ENCODE measurements at regions not wholly inside any gene's neighbourhood (a gene's known extent, or its start where the extent isn't known, plus 50 kb on each side); places are given as distances from the start of the nearest gene placed in this dataset.
A peak's percentile ranks its signal among the peaks of the same experiment; 100 is the strongest.

- ChIA-PET CTCF (no interaction called here), POLR2A (no interaction called here)
- TF ChIP-seq CTCF (IDR thresholded peaks at IDR 0.05; ENCODE audit: insufficient read depth, low read length, missing control alignments) = no peak
- no peak overlapping the region for H3K4me3 ChIP-seq (ENCODE audit: low read depth, low read length)
- no peak for DNase-seq (ENCODE audit: low read depth, low spot score)
Observed at GRCh38 chr6:101102702-101103101, 221.6 kb upstream of the ASCC3 start.

- POLR2A ChIA-PET = no interaction called here
- CTCF ChIA-PET = interaction anchor here (1.5 kb wide), 1 partner anchor 8 kb away, joined by 3 read pairs; no protein-coding TSS in a partner anchor
- DNase-seq (ENCODE audit: low read depth, low spot score) = no peak
Observed at GRCh38 chr6:101108286-101108685, 227.2 kb upstream of the ASCC3 start.

GRCh38 chr6:101110814-101111213 is 229.7 kb upstream of the ASCC3 start:
- ChIA-PET CTCF (no interaction called here), POLR2A (no interaction called here)
- TF ChIP-seq CTCF (IDR thresholded peaks at IDR 0.05; ENCODE audit: insufficient read depth, low read length, missing control alignments) = no peak
- H3K4me3 ChIP-seq (ENCODE audit: low read depth, low read length) = no peak overlapping the region
- no peak for DNase-seq (ENCODE audit: low read depth, low spot score)

More at GRCh38 chr6:101108286-101108685, 227.2 kb upstream of the ASCC3 start:
- no peak for TF ChIP-seq CTCF (IDR thresholded peaks at IDR 0.05; ENCODE audit: insufficient read depth, low read length, missing control alignments)
- no peak overlapping the region for H3K4me3 ChIP-seq (ENCODE audit: low read depth, low read length)

- H3K4me3 ChIP-seq (ENCODE audit: low read depth, low read length) = no peak overlapping the region
- CTCF ChIA-PET = interaction anchor here (0.8 to 1.5 kb wide), 3 partner anchors 13 to 280 kb away, joined by 3 to 6 read pairs (median 3); partner anchors contain the start of gene GRIK2
- POLR2A ChIA-PET = no interaction called here
Observed at GRCh38 chr6:101113468-101114260, 232.5 kb upstream of the ASCC3 start.

GRCh38 chr6:101114703-101115102 is 233.6 kb upstream of the ASCC3 start:
- peak; percentile 53 for TF ChIP-seq CTCF (IDR thresholded peaks at IDR 0.05; ENCODE audit: insufficient read depth, low read length, missing control alignments)
- ChIA-PET CTCF (interaction anchor here (0.6 to 1.5 kb wide), 8 partner anchors 9 to 437 kb away, joined by 3 to 6 read pairs (median 3); partner anchors contain the start of gene GRIK2), POLR2A (no interaction called here)
- DNase-seq (ENCODE audit: low read depth, low spot score) = no peak
- H3K4me3 ChIP-seq (ENCODE audit: low read depth, low read length) = no peak overlapping the region

More at GRCh38 chr6:101113468-101114260, 232.5 kb upstream of the ASCC3 start:
- TF ChIP-seq CTCF (IDR thresholded peaks at IDR 0.05; ENCODE audit: insufficient read depth, low read length, missing control alignments) = no peak
- DNase-seq (ENCODE audit: low read depth, low spot score) = no peak

- no peak for DNase-seq (ENCODE audit: low read depth, low spot score)
- CTCF ChIA-PET = no interaction called here
- POLR2A ChIA-PET = no interaction called here
Observed at GRCh38 chr6:101116337-101116736, 235.2 kb upstream of the ASCC3 start.

More at GRCh38 chr6:101116337-101116736, 235.2 kb upstream of the ASCC3 start:
- TF ChIP-seq CTCF (IDR thresholded peaks at IDR 0.05; ENCODE audit: insufficient read depth, low read length, missing control alignments) = no peak
- H3K4me3 ChIP-seq (ENCODE audit: low read depth, low read length) = no peak overlapping the region

Measured in AG04449 (cell line).